Nephron (organoid): ENCODE measurements at regions not wholly inside any gene's neighbourhood (a gene's known extent, or its start where the extent isn't known, plus 50 kb on each side); places are given as distances from the start of the nearest gene placed in this dataset.
"Not testable (repeated sequence)": the region's sequence is repeated elsewhere in the genome, so short reads cannot be mapped to it uniquely, and the experiment has no call there.

Experiments
- H3K27ac Mint-ChIP-seq, 3 experiments: 2 replicates each; pipeline ENCODE4 v1.8.0; 2020; ENCODE audit warnings: mixed read lengths in 3 of 3, mild to moderate bottlenecking in 2 of 3, moderate library complexity in 1 of 3
- H3K27me3 Mint-ChIP-seq: 2 replicates; pipeline ENCODE4 v1.8.0; 2021; ENCODE audit warnings: low read depth, mild to moderate bottlenecking, moderate library complexity, mixed read lengths
- H3K36me3 Mint-ChIP-seq: 2 replicates; pipeline ENCODE4 v1.8.0; 2020; ENCODE audit warnings: low read depth, mixed read lengths
- H3K4me1 Mint-ChIP-seq: 2 replicates; pipeline ENCODE4 v1.8.0; 2020; ENCODE audit warnings: mixed read lengths
- H3K4me3 Mint-ChIP-seq, 3 experiments: 2 replicates each; pipeline ENCODE4 v1.8.0; 2020; ENCODE audit warnings: mild to moderate bottlenecking in 3 of 3, mixed read lengths in 3 of 3, moderate library complexity in 2 of 3
- H3K9me3 Mint-ChIP-seq: 2 replicates; pipeline ENCODE4 v1.8.0; 2020; ENCODE audit warnings: mixed read lengths
- CTCF ChIP-seq, 3 experiments: fragments of 200-600 bp; sonication (generic); IDR thresholded peaks; one replicate each; pipeline ENCODE4 v1.5.0; 2021; ENCODE audit warnings: antibody characterized with exemption in 3 of 3; ENCODE audit not compliant: unreplicated experiment in 3 of 3

GRCh38 chr16:77514500-77515220, 79.8 kb upstream of the ADAMTS18 start:
- H3K9me3 Mint-ChIP-seq = no peaks in the 10 kb centered on the region
- peaks cover 16% of the 10 kb centered on the region for H3K4me1 Mint-ChIP-seq
- peaks cover 16% of the 10 kb centered on the region for H3K27me3 Mint-ChIP-seq
- H3K27ac Mint-ChIP-seq = no peak overlapping the region
- H3K36me3 Mint-ChIP-seq = no peaks in the 10 kb centered on the region
- H3K4me3 Mint-ChIP-seq = no peak overlapping the region
- no peak for TF ChIP-seq CTCF (IDR thresholded peaks at IDR 0.05; ENCODE audit: unreplicated experiment in 3 of 3)

GRCh38 chr16:77525226-77525625, 90.4 kb upstream of the ADAMTS18 start:
- H3K4me3 Mint-ChIP-seq, H3K27ac Mint-ChIP-seq, H3K36me3 Mint-ChIP-seq, H3K27me3 Mint-ChIP-seq, H3K4me1 Mint-ChIP-seq: not testable (repeated sequence)
- peaks cover 37% of the 10 kb centered on the region for H3K9me3 Mint-ChIP-seq

DNA sequence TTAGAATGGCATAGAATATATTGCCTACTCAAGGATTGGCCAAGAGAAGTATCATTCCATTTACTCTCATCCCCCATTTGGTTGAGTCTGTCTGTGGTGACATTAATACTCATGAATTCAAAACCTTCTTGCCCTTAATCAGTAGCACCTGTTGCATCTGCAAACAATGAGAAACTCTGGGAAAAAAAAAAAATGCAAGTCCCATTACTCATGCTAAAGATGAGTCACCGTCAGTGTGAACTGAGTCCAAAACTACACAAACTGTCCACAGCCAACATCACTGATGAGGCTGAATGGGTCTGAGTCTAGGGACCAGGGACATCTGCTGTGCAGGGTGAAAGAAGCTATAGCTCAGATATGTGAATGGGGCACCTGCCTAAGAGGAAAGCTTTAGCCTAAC, 96.9 kb upstream of the ADAMTS18 start:
- H3K36me3 Mint-ChIP-seq = no peaks in the 10 kb centered on the region
- H3K9me3 Mint-ChIP-seq = peaks cover 19% of the 10 kb centered on the region
- H3K27ac Mint-ChIP-seq = no peak overlapping the region
- peaks cover 7% of the 10 kb centered on the region for H3K4me1 Mint-ChIP-seq
- no peak overlapping the region for H3K4me3 Mint-ChIP-seq
- TF ChIP-seq CTCF (IDR thresholded peaks at IDR 0.05; ENCODE audit: unreplicated experiment in 3 of 3) = no peak
- H3K27me3 Mint-ChIP-seq = peaks cover 2% of the 10 kb centered on the region

DNA sequence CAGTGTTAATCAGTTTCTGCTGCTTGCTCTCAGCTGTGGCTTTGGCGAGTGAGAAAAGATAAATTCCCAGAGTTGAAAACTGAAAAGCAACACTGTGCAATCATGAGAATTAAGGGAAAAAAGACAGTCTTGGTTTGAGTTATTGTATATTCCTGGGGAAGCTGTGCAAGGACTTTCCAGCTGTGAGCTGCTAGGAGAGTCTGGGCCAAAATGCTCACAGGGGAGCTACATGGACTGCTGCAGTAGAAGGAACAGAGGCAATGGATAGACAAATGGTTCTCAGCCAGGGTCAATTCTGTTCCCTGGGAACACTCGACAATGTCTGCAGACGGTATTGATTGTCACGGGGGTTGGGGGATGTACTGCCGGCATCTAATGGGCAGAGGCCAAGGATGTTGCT, 102.0 kb upstream of the ADAMTS18 start:
- peaks cover 5% of the 10 kb centered on the region for H3K27me3 Mint-ChIP-seq
- H3K4me1 Mint-ChIP-seq = peaks cover 32% of the 10 kb centered on the region
- TF ChIP-seq CTCF (IDR thresholded peaks at IDR 0.05; ENCODE audit: unreplicated experiment in 3 of 3) = no peak
- peak overlapping the region in 2 of 3 experiments; percentile 42 to 49 for H3K27ac Mint-ChIP-seq
- no peaks in the 10 kb centered on the region for H3K9me3 Mint-ChIP-seq
- H3K4me3 Mint-ChIP-seq = peak overlapping the region in 1 of 3 experiments; percentile 9
- no peaks in the 10 kb centered on the region for H3K36me3 Mint-ChIP-seq

GRCh38 chr16:77539421-77540034, 104.7 kb upstream of the ADAMTS18 start:
- Mint-ChIP-seq H3K9me3 (no peaks in the 10 kb centered on the region), H3K4me1 (peaks cover 32% of the 10 kb centered on the region), H3K27me3 (peaks cover 5% of the 10 kb centered on the region), H3K4me3 (no peak overlapping the region), H3K36me3 (no peaks in the 10 kb centered on the region), H3K27ac (peak overlapping the region; percentile 8 to 39 (median 37))
- no peak for TF ChIP-seq CTCF (IDR thresholded peaks at IDR 0.05; ENCODE audit: unreplicated experiment in 3 of 3)

- H3K4me1 Mint-ChIP-seq = peaks cover 32% of the 10 kb centered on the region
- H3K36me3 Mint-ChIP-seq = no peaks in the 10 kb centered on the region
- H3K27me3 Mint-ChIP-seq = peaks cover 10% of the 10 kb centered on the region
- TF ChIP-seq CTCF (IDR thresholded peaks at IDR 0.05; ENCODE audit: unreplicated experiment in 3 of 3) = no peak
- H3K27ac Mint-ChIP-seq = no peak overlapping the region
- no peaks in the 10 kb centered on the region for H3K9me3 Mint-ChIP-seq
- no peak overlapping the region for H3K4me3 Mint-ChIP-seq
These were observed 105.8 kb upstream of the ADAMTS18 start for GRCh38 chr16:77540646-77541045.
